Testis (tissue), 2 donors: ENCODE measurements at regions not wholly inside any gene's neighbourhood (a gene's known extent, or its start where the extent isn't known, plus 50 kb on each side); places are given as distances from the start of the nearest gene placed in this dataset.

ENCODE experiments used
- CTCF ChIP-seq, 3 experiments: fragments of 450-650 bp in 2 of 3; fragments of 200-600 bp in 1 of 3; sonication (generic) in 1 of 3; IDR thresholded peaks; one replicate each; pipeline ENCODE4 v1.5.1; 2016 to 2019; ENCODE audit warnings: antibody characterized with exemption in 3 of 3, mild to moderate bottlenecking in 2 of 3, moderate library complexity in 1 of 3
- POLR2A ChIP-seq: fragments of 450-650 bp; IDR thresholded peaks from one replicate; pipeline ENCODE4 v1.6.1; 2017; ENCODE audit warnings: antibody characterized with exemption, mild to moderate bottlenecking, moderate library complexity

- TF ChIP-seq CTCF (IDR thresholded peaks at IDR 0.05), result no peak
- no peak for TF ChIP-seq POLR2A
These were observed 200.4 kb upstream of the AVPR1A start for GRCh38 chr12:63351370-63351769.
